Activated B cell treated with CpG ODN at 0.5 μM for 24 hours (primary cell): ENCODE measurements at regions not wholly inside any gene's neighbourhood (a gene's known extent, or its start where the extent isn't known, plus 50 kb on each side); places are given as distances from the start of the nearest gene placed in this dataset.

Source experiments
- ATAC-seq: fragments of 200-7000 bp; cut with Tn5 transposase; one replicate; pipeline ENCODE4 v1.10.0; 2021; ENCODE audit warnings: low read depth, mild to moderate bottlenecking, moderate library complexity
- CTCF ChIA-PET: fragments of 350-600 bp; sonication (Branson Sonifier 250); formaldehyde crosslinking; loops from one replicate; lab custom pipeline; 2021; ENCODE audit warnings: antibody characterized with exemption; lab: Charles Lee
- POLR2A ChIA-PET: fragments of 350-600 bp; sonication (Branson Sonifier 250); formaldehyde crosslinking; loops from one replicate; lab custom pipeline; 2021; ENCODE audit warnings: antibody characterized with exemption; lab: Charles Lee
- DNase-seq: peaks from one replicate; pipeline ENCODE4 v3.0.0; 2022
- H3K27ac Mint-ChIP-seq: one replicate; pipeline ENCODE4 v1.8.0; 2020; ENCODE audit warnings: mixed read lengths
- H3K27me3 Mint-ChIP-seq: one replicate; pipeline ENCODE4 v1.8.0; 2021; ENCODE audit warnings: mixed read lengths
- H3K36me3 Mint-ChIP-seq: one replicate; pipeline ENCODE4 v1.8.0; 2021; ENCODE audit warnings: low read depth, mixed read lengths
- H3K4me1 Mint-ChIP-seq: one replicate; pipeline ENCODE4 v1.8.0; 2021; ENCODE audit warnings: mixed read lengths
- H3K4me3 Mint-ChIP-seq: one replicate; pipeline ENCODE4 v1.8.0; 2020; ENCODE audit warnings: mild to moderate bottlenecking, mixed read lengths
- H3K9me3 Mint-ChIP-seq: one replicate; pipeline ENCODE4 v1.8.0; 2020; ENCODE audit warnings: mixed read lengths
- intact Hi-C: fragments of 100-400 bp; cut with micrococcal nuclease; formaldehyde crosslinking; loops from one replicate; pipeline ENCODE4 v1.15.1; 2024
- TF ChIP-seq, protein P1 (sequence below): fragments of 200-600 bp; IDR thresholded peaks from one replicate; pipeline ENCODE4 v1.8.0; 2022; ENCODE audit warnings: antibody characterized with exemption, mild to moderate bottlenecking

DNA sequence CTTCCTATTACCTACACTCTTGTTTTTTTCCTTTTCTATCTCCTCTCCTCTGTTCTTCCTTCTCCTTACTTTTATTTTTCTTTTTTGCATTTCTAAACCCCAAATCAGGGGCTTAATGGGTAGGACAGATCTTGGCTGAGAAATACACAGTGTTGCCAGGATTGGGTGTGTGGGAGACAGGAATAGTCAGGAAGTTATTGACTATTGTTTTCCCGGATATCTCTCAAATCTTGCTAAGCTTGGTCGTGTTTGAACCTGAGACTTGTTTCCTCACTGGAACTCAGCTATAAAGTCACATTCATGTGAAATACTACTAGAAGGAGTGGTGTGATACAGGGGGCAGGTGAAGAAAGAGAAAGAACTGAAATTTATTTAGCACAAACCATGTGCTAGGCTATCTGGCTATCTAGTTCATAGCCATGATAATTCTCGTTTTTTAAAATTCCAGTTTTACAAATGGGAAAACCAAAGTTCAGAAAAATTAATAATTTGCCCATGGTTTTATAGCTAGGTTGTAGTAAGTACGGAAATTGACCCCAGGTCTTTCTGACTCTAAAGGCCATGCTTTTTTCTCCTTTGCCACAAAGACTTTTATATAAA is 343.2 kb upstream of the UMPS start:
- ChIA-PET POLR2A (no interaction called here), CTCF (no interaction called here)

DNA sequence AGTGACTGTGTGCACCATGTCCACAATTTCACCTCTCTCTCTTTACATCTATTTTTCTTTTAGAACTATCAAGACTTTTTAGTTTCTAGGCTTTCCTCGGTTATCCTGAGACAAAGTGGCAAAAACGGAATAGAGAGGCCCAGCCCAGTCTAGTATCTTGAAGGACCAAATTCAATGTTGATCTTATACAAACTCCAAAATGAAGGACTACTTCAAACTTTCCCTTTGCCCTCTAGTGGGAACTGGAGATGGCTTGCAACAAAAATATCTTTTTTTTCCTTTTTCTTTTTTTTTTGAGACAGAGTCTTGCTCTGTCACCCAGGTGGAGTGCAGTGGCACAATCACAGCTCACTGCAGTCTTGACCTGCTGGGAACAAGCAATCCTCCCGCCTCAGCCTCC is 338.5 kb upstream of the UMPS start:
- DNase-seq, result no peak
- CTCF ChIA-PET, result no interaction called here
- Mint-ChIP-seq H3K36me3 (no peaks in the 10 kb centered on the region), H3K4me1 (no peaks in the 10 kb centered on the region), H3K27me3 (peaks cover 19% of the 10 kb centered on the region), H3K27ac (no peak overlapping the region), H3K9me3 (no peaks in the 10 kb centered on the region), H3K4me3 (no peak overlapping the region)
- intact Hi-C loops, result no loop called here
- ATAC-seq, result no peak
- POLR2A ChIA-PET, result no interaction called here
- TF ChIP-seq, protein P1, sequence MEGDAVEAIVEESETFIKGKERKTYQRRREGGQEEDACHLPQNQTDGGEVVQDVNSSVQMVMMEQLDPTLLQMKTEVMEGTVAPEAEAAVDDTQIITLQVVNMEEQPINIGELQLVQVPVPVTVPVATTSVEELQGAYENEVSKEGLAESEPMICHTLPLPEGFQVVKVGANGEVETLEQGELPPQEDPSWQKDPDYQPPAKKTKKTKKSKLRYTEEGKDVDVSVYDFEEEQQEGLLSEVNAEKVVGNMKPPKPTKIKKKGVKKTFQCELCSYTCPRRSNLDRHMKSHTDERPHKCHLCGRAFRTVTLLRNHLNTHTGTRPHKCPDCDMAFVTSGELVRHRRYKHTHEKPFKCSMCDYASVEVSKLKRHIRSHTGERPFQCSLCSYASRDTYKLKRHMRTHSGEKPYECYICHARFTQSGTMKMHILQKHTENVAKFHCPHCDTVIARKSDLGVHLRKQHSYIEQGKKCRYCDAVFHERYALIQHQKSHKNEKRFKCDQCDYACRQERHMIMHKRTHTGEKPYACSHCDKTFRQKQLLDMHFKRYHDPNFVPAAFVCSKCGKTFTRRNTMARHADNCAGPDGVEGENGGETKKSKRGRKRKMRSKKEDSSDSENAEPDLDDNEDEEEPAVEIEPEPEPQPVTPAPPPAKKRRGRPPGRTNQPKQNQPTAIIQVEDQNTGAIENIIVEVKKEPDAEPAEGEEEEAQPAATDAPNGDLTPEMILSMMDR, result no peak

More for the DNA sequence above, 343.2 kb upstream of the UMPS start:
- Mint-ChIP-seq H3K27ac (no peak overlapping the region), H3K4me1 (no peaks in the 10 kb centered on the region), H3K36me3 (no peaks in the 10 kb centered on the region), H3K27me3 (peaks cover 30% of the 10 kb centered on the region), H3K9me3 (no peaks in the 10 kb centered on the region), H3K4me3 (no peak overlapping the region)
- ATAC-seq, result no peak
- DNase-seq, result no peak
- intact Hi-C loops, result no loop called here
- TF ChIP-seq, protein P1, result no peak

DNA sequence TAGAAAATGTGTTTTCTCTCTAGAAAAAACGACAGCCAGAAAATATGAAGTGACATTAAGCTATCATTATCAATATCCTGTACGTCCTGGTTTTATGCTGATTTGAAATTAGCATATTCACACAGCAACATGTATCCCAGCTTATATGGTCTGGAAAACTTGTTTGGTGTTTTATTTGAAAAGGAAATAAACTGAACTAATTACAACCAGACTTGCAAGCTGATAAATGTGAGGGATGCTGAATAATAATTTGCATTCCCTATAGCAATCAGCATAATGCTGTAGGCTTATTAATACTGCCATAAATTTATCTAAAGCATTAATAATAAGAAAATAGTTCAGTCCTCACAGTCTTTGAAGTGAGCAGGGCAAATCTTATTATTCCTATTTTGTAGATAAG is 336.9 kb upstream of the UMPS start:
- ChIA-PET CTCF (no interaction called here), POLR2A (no interaction called here)
- DNase-seq, result no peak
- peaks cover 19% of the 10 kb centered on the region for H3K27me3 Mint-ChIP-seq
- no peak overlapping the region for H3K27ac Mint-ChIP-seq
- intact Hi-C loops, result no loop called here
- no peaks in the 10 kb centered on the region for H3K4me1 Mint-ChIP-seq
- no peaks in the 10 kb centered on the region for H3K36me3 Mint-ChIP-seq
- no peak overlapping the region for H3K4me3 Mint-ChIP-seq
- TF ChIP-seq, protein P1, result no peak
- no peaks in the 10 kb centered on the region for H3K9me3 Mint-ChIP-seq
- ATAC-seq, result no peak

DNA sequence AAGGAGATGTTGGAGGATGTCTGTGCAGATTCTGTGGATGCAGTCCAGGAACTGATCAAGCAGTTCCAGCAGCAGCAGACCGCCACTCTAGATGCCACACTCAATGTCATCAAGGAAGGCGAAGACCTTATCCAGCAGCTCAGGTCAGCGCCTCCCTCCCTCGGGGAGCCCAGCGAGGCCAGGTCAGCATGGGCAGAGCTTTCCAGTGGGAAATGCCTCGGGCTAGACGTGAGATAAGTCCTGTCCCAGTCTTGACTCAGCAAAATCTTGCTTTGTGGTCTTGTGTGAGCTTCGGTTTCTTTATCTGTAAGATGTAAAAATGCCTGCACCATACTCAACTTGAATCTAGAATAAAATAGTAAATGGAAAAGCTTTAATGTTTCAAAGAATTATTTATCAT is 335.1 kb upstream of the UMPS start:
- H3K4me3 Mint-ChIP-seq, result no peak overlapping the region
- DNase-seq (no peak), ATAC-seq (no peak)
- no peaks in the 10 kb centered on the region for H3K9me3 Mint-ChIP-seq
- H3K27me3 Mint-ChIP-seq, result peaks cover 16% of the 10 kb centered on the region
- TF ChIP-seq, protein P1, result no peak
- ChIA-PET POLR2A (no interaction called here), CTCF (no interaction called here)
- intact Hi-C loops, result no loop called here
- no peak overlapping the region for H3K27ac Mint-ChIP-seq
- H3K36me3 Mint-ChIP-seq, result no peaks in the 10 kb centered on the region
- no peaks in the 10 kb centered on the region for H3K4me1 Mint-ChIP-seq

DNA sequence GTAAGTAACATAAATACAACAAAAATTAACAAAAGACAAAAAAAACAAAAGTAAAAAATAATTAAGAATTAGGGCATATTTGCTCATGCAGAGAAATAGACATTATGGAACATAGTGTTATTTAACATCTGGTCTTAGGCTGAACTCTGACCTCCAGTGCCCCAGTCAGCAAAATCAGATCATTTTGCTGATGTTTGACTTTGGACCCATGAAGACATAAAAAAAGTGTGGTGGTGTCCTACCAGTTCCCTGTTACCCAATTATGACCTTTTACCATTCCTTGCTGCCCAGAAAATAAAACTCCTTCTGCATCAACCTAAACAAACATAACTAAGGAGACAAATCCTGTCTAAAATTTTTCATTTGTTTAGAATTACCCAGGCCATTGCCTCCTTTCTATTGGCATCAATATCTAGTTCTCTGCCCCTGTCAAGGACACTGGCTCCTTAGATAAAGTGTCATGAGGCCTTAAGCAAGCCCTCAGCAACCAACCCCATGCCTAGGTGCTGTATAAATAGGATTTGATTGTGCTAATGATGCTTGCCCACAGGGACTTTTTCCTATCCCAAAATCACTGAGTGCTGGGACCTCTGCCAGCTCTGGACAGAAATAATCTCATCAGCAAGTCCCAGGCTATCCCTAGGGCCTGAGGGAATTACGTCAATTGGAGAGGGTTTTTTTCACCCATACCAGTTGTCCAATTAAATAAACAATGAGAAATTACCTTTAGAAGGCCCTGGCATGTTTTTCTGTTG is 334.5 kb upstream of the UMPS start:
- H3K36me3 Mint-ChIP-seq, result no peaks in the 10 kb centered on the region
- CTCF ChIA-PET, result no interaction called here
- ATAC-seq (no peak), DNase-seq (no peak)
- POLR2A ChIA-PET, result no interaction called here
- no peak overlapping the region for H3K4me3 Mint-ChIP-seq
- TF ChIP-seq, protein P1, result no peak
- H3K4me1 Mint-ChIP-seq, result no peaks in the 10 kb centered on the region
- no peak overlapping the region for H3K27ac Mint-ChIP-seq
- peaks cover 14% of the 10 kb centered on the region for H3K27me3 Mint-ChIP-seq
- no peaks in the 10 kb centered on the region for H3K9me3 Mint-ChIP-seq
- intact Hi-C loops, result no loop called here
